ENCODE measurements at regions not wholly inside any gene's neighbourhood (a gene's known extent, or its start where the extent isn't known, plus 50 kb on each side); places are given as distances from the start of the nearest gene placed in this dataset.

GRCh38 chrX:45980726-45981125 lies 564.5 kb downstream of the ZNF674 start:
- DNase-seq (ENCODE audit: low spot score) = no peak
- Mint-ChIP-seq H3K4me1 (ENCODE audit: low read depth) (no peaks in the 10 kb centered on the region), H3K27me3 (ENCODE audit: insufficient read depth) (peaks cover 8% of the 10 kb centered on the region), H3K27ac (no peak overlapping the region), H3K4me3 (no peak overlapping the region), H3K9me3 (peaks cover 7% of the 10 kb centered on the region), H3K36me3 (ENCODE audit: low read depth) (no peaks in the 10 kb centered on the region)
- intact Hi-C loops (cut with micrococcal nuclease) = no loop called here

- Mint-ChIP-seq H3K4me3 (no peak overlapping the region), H3K27me3 (ENCODE audit: insufficient read depth) (peaks cover 8% of the 10 kb centered on the region), H3K27ac (no peak overlapping the region), H3K4me1 (ENCODE audit: low read depth) (no peaks in the 10 kb centered on the region), H3K36me3 (ENCODE audit: low read depth) (no peaks in the 10 kb centered on the region), H3K9me3 (no peaks in the 10 kb centered on the region)
- DNase-seq (ENCODE audit: low spot score) = no peak
- intact Hi-C loops (cut with micrococcal nuclease) = no loop called here
Observed at GRCh38 chrX:45975633-45976032, 569.6 kb downstream of the ZNF674 start.

- no peaks in the 10 kb centered on the region for H3K36me3 Mint-ChIP-seq (ENCODE audit: low read depth)
- H3K4me3 Mint-ChIP-seq = no peak overlapping the region
- intact Hi-C loops (cut with micrococcal nuclease) = no loop called here
- H3K4me1 Mint-ChIP-seq (ENCODE audit: low read depth) = no peaks in the 10 kb centered on the region
- no peak for DNase-seq (ENCODE audit: low spot score)
- H3K27me3 Mint-ChIP-seq (ENCODE audit: insufficient read depth) = peaks cover 6% of the 10 kb centered on the region
- no peaks in the 10 kb centered on the region for H3K9me3 Mint-ChIP-seq
- H3K27ac Mint-ChIP-seq = no peak overlapping the region
Observed at GRCh38 chrX:45972636-45973035, 572.6 kb downstream of the ZNF674 start.

DNA sequence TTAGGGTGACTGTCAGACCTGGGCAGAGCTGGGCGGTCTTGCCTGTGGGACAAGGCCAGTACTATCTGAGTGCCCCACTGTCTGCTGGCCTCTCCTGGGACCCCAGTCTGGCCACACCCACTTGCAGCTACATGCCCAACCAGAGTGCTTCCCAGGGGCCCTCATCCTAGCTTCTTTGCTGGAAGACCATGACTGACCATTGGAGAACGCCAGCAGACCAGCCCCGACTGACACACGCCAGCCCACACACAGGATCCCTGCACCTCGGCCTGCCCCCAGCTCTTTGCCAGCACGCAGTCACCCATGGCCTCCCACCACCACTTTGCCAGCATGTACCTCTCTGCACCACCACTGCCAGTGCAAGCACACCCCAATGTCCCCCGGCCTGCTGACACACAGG lies 585.7 kb downstream of the ZNF674 start:
- H3K9me3 Mint-ChIP-seq = no peaks in the 10 kb centered on the region

DNA sequence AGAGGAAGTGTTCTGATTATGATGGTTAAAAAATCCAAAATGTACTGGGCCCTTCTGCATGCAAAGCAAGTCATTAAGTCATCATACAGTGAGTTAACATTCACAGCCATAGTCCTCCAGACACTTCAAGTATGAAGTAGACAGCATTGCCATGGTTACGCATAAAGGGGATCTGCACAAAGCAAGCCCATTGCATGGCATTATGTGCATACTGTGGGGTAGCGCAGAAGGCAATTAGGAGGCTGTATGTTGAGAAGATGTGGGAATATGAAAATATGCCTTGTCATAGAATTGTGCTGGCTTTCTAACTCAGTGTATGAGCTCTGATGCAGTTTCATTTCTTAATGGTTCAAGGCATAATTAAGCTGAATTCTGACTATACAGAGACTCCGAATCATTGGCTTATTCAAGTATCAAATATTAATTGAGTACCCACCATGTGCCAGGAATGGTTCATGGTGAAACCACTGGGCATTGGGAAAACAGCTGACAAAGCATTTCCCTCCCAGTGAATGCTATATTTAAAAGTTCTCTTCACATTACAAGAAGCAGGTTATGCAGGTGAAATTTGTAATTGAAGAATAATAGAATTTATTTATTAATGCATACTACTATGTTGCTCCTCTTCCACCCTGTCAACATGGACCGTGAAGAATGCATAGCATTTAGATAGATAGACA lies 588.9 kb downstream of the ZNF674 start:
- no peaks in the 10 kb centered on the region for H3K4me1 Mint-ChIP-seq (ENCODE audit: low read depth)
- no peaks in the 10 kb centered on the region for H3K9me3 Mint-ChIP-seq
- H3K27ac Mint-ChIP-seq = no peak overlapping the region
- intact Hi-C loops (cut with micrococcal nuclease) = no loop called here
- DNase-seq (ENCODE audit: low spot score) = no peak
- H3K27me3 Mint-ChIP-seq (ENCODE audit: insufficient read depth) = no peaks in the 10 kb centered on the region
- no peaks in the 10 kb centered on the region for H3K36me3 Mint-ChIP-seq (ENCODE audit: low read depth)
- no peak overlapping the region for H3K4me3 Mint-ChIP-seq

More for the DNA sequence above, 585.7 kb downstream of the ZNF674 start:
- no peak overlapping the region for H3K4me3 Mint-ChIP-seq
- no peak for DNase-seq (ENCODE audit: low spot score)
- no peaks in the 10 kb centered on the region for H3K36me3 Mint-ChIP-seq (ENCODE audit: low read depth)
- no peak overlapping the region for H3K27ac Mint-ChIP-seq
- intact Hi-C loops (cut with micrococcal nuclease) = no loop called here
- no peaks in the 10 kb centered on the region for H3K4me1 Mint-ChIP-seq (ENCODE audit: low read depth)
- H3K27me3 Mint-ChIP-seq (ENCODE audit: insufficient read depth) = no peaks in the 10 kb centered on the region

DNA sequence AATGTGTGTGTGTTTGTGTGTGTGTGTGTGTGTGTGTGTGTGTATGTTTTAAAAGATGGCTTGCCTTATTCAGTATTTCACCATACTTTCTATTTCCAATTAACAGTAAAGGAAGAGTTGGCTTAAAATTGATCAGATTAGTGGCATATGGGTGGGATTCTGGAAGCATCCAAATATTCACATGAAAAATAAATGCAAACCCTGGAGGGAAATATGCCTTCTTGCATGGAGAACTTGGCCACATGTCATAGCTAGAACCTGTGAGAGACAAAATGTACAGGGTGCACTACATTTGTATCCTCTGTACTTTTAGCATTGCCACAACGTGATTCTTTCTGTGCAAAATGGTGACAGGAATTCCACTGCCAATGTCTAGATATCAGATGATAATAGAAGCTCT lies 589.6 kb downstream of the ZNF674 start:
- no peaks in the 10 kb centered on the region for H3K36me3 Mint-ChIP-seq (ENCODE audit: low read depth)
- H3K4me1 Mint-ChIP-seq (ENCODE audit: low read depth) = no peaks in the 10 kb centered on the region
- intact Hi-C loops (cut with micrococcal nuclease) = no loop called here
- no peak overlapping the region for H3K27ac Mint-ChIP-seq
- no peaks in the 10 kb centered on the region for H3K27me3 Mint-ChIP-seq (ENCODE audit: insufficient read depth)
- DNase-seq (ENCODE audit: low spot score) = no peak
- H3K4me3 Mint-ChIP-seq = no peak overlapping the region
- H3K9me3 Mint-ChIP-seq = no peaks in the 10 kb centered on the region

- DNase-seq (ENCODE audit: low spot score) = no peak
- Mint-ChIP-seq H3K9me3 (no peaks in the 10 kb centered on the region), H3K36me3 (ENCODE audit: low read depth) (no peaks in the 10 kb centered on the region), H3K4me1 (ENCODE audit: low read depth) (no peaks in the 10 kb centered on the region), H3K27me3 (ENCODE audit: insufficient read depth) (no peaks in the 10 kb centered on the region), H3K4me3 (no peak overlapping the region), H3K27ac (no peak overlapping the region)
- intact Hi-C loops (cut with micrococcal nuclease) = no loop called here
Observed at GRCh38 chrX:45954026-45954425, 591.2 kb downstream of the ZNF674 start.

GRCh38 chrX:45952030-45952429 lies 593.2 kb downstream of the ZNF674 start:
- Mint-ChIP-seq H3K27me3 (ENCODE audit: insufficient read depth) (no peaks in the 10 kb centered on the region), H3K27ac (no peak overlapping the region), H3K36me3 (ENCODE audit: low read depth) (no peaks in the 10 kb centered on the region), H3K4me1 (ENCODE audit: low read depth) (no peaks in the 10 kb centered on the region), H3K9me3 (no peaks in the 10 kb centered on the region), H3K4me3 (no peak overlapping the region)
- intact Hi-C loops (cut with micrococcal nuclease) = no loop called here
- no peak for DNase-seq (ENCODE audit: low spot score)

- Mint-ChIP-seq H3K9me3 (peaks cover 13% of the 10 kb centered on the region), H3K36me3 (ENCODE audit: low read depth) (peaks cover 2% of the 10 kb centered on the region), H3K27ac (peak overlapping the region; percentile 82), H3K4me3 (no peak overlapping the region), H3K27me3 (ENCODE audit: insufficient read depth) (no peaks in the 10 kb centered on the region), H3K4me1 (ENCODE audit: low read depth) (peaks cover 6% of the 10 kb centered on the region)
- DNase-seq (ENCODE audit: low spot score) = no peak
- intact Hi-C loops (cut with micrococcal nuclease) = loop anchor here (2.0 to 10.0 kb wide), 4 partner anchors 83 to 339 kb away; no protein-coding TSS in a partner anchor
Observed at GRCh38 chrX:45935408-45935807, 609.8 kb downstream of the ZNF674 start.

DNA sequence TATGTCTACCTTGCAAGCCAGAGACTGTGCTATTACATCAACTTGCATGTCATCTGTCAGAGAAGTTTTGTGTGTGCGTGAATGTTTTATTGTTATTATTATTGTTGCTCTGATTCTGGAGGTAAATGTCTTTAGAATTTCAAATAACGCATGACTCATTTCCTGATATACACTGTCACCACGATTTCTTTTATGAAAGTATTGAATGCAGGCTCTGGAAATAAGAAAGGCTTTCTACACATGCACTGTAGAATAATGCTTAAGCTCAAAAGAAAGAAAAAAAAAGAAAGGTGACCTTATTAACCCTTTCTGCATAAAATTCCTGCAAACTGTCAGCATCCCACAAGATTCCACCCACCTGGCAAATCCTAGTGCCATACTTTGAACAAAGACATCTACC lies 632.9 kb downstream of the ZNF674 start:
- intact Hi-C loops (cut with micrococcal nuclease) = no loop called here
- Mint-ChIP-seq H3K4me3 (no peak overlapping the region), H3K4me1 (ENCODE audit: low read depth) (no peaks in the 10 kb centered on the region), H3K27me3 (ENCODE audit: insufficient read depth) (no peaks in the 10 kb centered on the region), H3K9me3 (no peaks in the 10 kb centered on the region), H3K27ac (no peak overlapping the region), H3K36me3 (ENCODE audit: low read depth) (no peaks in the 10 kb centered on the region)
- DNase-seq (ENCODE audit: low spot score) = no peak

DNA sequence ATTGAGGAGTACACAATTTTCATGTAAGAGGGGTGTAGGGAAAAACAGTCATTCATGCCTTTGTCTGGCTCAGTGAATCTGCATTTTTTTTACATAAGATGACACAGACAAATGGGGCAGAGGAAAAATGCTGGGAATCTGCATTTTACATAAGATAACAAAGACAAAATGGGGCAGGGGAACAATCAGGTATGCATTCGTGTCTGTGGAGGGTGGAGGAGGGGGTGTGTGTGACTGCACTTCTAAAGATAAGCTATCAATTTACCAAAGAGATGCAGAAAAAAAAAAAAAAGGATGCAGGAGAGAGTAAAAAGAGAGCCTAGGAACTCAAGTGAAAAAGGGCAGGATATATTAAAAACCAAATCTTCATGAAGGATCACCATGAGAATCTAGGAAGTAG lies 637.4 kb downstream of the ZNF674 start:
- no peaks in the 10 kb centered on the region for H3K9me3 Mint-ChIP-seq
- no peak overlapping the region for H3K27ac Mint-ChIP-seq
- H3K27me3 Mint-ChIP-seq (ENCODE audit: insufficient read depth) = no peaks in the 10 kb centered on the region
- intact Hi-C loops (cut with micrococcal nuclease) = no loop called here
- H3K4me1 Mint-ChIP-seq (ENCODE audit: low read depth) = no peaks in the 10 kb centered on the region
- no peaks in the 10 kb centered on the region for H3K36me3 Mint-ChIP-seq (ENCODE audit: low read depth)
- H3K4me3 Mint-ChIP-seq = no peak overlapping the region
- no peak for DNase-seq (ENCODE audit: low spot score)

DNA sequence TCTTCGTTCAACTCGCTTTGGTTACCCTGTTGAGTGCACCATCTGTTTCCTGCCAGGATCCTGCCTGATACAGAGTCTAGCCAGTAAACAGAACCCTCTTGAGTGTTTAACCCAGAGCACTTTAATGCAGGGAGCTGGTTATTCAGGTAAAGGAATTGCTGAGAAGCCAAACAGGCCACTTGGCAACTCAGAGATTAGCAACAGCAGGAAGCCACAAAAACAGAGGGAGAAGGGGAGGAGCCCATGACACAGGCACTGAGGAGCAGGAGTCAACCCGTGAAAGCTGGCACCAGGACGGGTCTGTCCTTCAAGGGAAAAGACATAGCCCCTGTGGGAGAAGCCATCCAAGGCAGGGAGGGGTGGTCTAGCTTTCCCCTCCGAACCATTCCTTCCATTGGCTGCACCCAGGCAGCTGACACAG lies 641.4 kb downstream of the ZNF674 start:
- H3K4me1 Mint-ChIP-seq (ENCODE audit: low read depth) = no peaks in the 10 kb centered on the region
- no peaks in the 10 kb centered on the region for H3K9me3 Mint-ChIP-seq
- no peaks in the 10 kb centered on the region for H3K36me3 Mint-ChIP-seq (ENCODE audit: low read depth)
- H3K27me3 Mint-ChIP-seq (ENCODE audit: insufficient read depth) = no peaks in the 10 kb centered on the region
- no peak for DNase-seq (ENCODE audit: low spot score)
- intact Hi-C loops (cut with micrococcal nuclease) = no loop called here
- no peak overlapping the region for H3K27ac Mint-ChIP-seq
- H3K4me3 Mint-ChIP-seq = no peak overlapping the region

DNA sequence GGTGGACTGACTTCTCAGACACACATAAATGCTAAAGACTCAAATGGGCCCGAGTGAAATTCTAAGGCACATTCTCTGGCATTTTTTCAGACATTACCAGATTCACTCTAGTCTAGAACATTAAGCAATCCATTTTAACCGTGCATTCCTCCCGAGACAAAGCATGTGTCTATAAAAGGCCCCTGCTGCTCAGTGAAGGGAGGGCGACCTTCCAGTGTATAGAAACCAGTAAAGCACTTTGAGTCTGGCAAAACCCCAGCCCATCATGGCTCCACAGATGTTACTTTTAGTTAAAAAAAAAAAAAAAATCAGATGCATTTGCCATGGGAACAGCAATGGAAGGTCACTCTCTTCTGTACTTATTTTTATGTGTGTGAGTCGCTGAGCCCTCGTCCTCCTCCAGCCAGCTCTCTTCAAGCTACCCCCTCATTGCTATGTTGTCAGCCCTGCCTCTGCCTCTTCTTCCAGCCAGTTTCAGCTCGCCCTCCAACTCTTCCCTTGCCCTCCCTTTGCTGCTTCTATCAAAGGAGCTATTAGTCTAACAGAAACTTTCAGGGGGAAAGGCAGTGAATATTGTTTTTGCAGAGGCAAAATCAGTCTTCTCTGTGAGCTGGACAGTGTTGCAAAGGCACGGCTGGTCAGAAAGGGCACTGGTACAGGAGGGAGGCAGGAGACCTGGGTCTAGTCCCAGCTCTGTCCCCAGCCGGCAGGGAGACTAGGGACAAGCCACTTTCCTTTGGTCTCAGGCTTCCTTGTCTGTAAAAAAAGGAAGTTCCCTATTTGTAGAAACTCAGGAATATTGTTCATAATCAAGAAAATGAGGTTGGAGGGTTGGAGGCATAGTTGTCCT lies 644.2 kb downstream of the ZNF674 start:
- no peak overlapping the region for H3K27ac Mint-ChIP-seq
- no peak overlapping the region for H3K4me3 Mint-ChIP-seq
- H3K36me3 Mint-ChIP-seq (ENCODE audit: low read depth) = no peaks in the 10 kb centered on the region
- H3K9me3 Mint-ChIP-seq = no peaks in the 10 kb centered on the region
- no peak for DNase-seq (ENCODE audit: low spot score)
- no peaks in the 10 kb centered on the region for H3K27me3 Mint-ChIP-seq (ENCODE audit: insufficient read depth)
- no peaks in the 10 kb centered on the region for H3K4me1 Mint-ChIP-seq (ENCODE audit: low read depth)
- intact Hi-C loops (cut with micrococcal nuclease) = no loop called here

Data from activated T-helper 1 cell treated with anti-CD3 and anti-CD28 coated beads, Interleukin-12 subunit alpha, Interleukin-12 subunit beta, Interleukin-2, Interleukin-4 antibody, amounts not matched to agents 30 ng/mL and 10 ng/mL and 1 ng/mL, durations not matched to agents 14 hours and 24 hours and 36 hours (primary cell).